ENCODE measurements at regions not wholly inside any gene's neighbourhood (a gene's known extent, or its start where the extent isn't known, plus 50 kb on each side); places are given as distances from the start of the nearest gene placed in this dataset.

DNA sequence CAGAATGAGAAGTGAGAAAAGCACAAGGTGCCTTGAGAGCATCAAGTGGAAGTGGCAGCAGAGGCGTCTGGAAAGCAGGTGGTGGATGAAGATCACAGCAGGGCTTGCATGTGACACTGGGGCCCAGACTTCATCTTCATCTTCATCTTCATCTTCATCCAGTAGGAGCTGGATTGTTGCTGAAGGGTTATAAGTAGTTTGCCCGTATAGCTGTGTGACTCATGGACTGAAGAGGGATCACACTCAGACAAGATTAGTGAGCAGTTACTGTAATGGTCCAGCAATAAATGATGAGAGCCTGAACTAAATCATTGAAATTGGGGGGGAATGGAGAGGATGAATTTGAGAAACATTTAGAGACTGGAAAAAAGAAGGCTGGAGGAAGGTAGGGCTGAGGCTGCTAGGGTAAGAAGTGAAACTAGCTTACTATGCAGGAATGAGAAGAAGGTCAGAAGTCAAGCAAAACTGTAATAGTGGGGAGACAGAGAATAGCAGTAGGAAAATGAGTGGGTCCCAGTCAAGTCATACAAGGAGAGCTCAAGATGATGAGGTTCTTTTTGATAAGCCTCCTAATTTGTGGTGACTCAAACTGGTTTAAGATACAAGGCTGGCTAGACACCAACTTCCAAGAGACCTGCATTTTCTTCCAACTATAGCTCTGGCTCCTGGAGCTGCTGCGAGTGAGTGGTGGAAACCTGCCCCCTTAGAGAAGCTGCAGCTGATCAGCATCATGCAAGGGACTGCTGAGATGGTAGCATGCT is 92.3 kb upstream of the BEND6 start:
- Mint-ChIP-seq H3K4me1 (peaks cover 37% of the 10 kb centered on the region), H3K4me3 (no peak overlapping the region)

More for the DNA sequence above, 92.3 kb upstream of the BEND6 start:
- H3K36me3 ChIP-seq (ENCODE audit: insufficient read depth) = no peaks in the 10 kb centered on the region
- H3K4me2 ChIP-seq = no peak overlapping the region
- Mint-ChIP-seq H3K27ac (no peak overlapping the region), H3K36me3 (ENCODE audit: low read depth) (no peaks in the 10 kb centered on the region), H3K27me3 (ENCODE audit: insufficient read depth, low read depth, poor library complexity) (peaks cover 4% of the 10 kb centered on the region), H3K9me3 (no peaks in the 10 kb centered on the region)
- H3K4me3 ChIP-seq = no peak overlapping the region
- DNase-seq (ENCODE audit: low spot score) = no peak
- no peak overlapping the region for H3K27ac ChIP-seq (ENCODE audit: low read depth)
- ATAC-seq = no peak
- H3K9me2 ChIP-seq (ENCODE audit: insufficient read depth) = no peaks in the 10 kb centered on the region
- no peaks in the 10 kb centered on the region for H3K27me3 ChIP-seq (ENCODE audit: insufficient read depth)
- no peak overlapping the region for H2AFZ ChIP-seq
- H3K4me1 ChIP-seq (ENCODE audit: insufficient read depth) = peaks cover 18% of the 10 kb centered on the region
- no peak for TF ChIP-seq JUNB (IDR thresholded peaks at IDR 0.05; ENCODE audit: unreplicated experiment)
- no peak for TF ChIP-seq POLR2AphosphoS5 (IDR thresholded peaks at IDR 0.05; ENCODE audit: low read depth)
- TF ChIP-seq, protein P1, sequence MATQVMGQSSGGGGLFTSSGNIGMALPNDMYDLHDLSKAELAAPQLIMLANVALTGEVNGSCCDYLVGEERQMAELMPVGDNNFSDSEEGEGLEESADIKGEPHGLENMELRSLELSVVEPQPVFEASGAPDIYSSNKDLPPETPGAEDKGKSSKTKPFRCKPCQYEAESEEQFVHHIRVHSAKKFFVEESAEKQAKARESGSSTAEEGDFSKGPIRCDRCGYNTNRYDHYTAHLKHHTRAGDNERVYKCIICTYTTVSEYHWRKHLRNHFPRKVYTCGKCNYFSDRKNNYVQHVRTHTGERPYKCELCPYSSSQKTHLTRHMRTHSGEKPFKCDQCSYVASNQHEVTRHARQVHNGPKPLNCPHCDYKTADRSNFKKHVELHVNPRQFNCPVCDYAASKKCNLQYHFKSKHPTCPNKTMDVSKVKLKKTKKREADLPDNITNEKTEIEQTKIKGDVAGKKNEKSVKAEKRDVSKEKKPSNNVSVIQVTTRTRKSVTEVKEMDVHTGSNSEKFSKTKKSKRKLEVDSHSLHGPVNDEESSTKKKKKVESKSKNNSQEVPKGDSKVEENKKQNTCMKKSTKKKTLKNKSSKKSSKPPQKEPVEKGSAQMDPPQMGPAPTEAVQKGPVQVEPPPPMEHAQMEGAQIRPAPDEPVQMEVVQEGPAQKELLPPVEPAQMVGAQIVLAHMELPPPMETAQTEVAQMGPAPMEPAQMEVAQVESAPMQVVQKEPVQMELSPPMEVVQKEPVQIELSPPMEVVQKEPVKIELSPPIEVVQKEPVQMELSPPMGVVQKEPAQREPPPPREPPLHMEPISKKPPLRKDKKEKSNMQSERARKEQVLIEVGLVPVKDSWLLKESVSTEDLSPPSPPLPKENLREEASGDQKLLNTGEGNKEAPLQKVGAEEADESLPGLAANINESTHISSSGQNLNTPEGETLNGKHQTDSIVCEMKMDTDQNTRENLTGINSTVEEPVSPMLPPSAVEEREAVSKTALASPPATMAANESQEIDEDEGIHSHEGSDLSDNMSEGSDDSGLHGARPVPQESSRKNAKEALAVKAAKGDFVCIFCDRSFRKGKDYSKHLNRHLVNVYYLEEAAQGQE (IDR thresholded peaks at IDR 0.05; ENCODE audit: unreplicated experiment) = no peak
- TF ChIP-seq, protein P2, sequence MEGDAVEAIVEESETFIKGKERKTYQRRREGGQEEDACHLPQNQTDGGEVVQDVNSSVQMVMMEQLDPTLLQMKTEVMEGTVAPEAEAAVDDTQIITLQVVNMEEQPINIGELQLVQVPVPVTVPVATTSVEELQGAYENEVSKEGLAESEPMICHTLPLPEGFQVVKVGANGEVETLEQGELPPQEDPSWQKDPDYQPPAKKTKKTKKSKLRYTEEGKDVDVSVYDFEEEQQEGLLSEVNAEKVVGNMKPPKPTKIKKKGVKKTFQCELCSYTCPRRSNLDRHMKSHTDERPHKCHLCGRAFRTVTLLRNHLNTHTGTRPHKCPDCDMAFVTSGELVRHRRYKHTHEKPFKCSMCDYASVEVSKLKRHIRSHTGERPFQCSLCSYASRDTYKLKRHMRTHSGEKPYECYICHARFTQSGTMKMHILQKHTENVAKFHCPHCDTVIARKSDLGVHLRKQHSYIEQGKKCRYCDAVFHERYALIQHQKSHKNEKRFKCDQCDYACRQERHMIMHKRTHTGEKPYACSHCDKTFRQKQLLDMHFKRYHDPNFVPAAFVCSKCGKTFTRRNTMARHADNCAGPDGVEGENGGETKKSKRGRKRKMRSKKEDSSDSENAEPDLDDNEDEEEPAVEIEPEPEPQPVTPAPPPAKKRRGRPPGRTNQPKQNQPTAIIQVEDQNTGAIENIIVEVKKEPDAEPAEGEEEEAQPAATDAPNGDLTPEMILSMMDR (conservative IDR thresholded peaks at IDR 0.05; ENCODE audit: low read depth in 2 of 2) = no peak
- TF ChIP-seq, protein P3, sequence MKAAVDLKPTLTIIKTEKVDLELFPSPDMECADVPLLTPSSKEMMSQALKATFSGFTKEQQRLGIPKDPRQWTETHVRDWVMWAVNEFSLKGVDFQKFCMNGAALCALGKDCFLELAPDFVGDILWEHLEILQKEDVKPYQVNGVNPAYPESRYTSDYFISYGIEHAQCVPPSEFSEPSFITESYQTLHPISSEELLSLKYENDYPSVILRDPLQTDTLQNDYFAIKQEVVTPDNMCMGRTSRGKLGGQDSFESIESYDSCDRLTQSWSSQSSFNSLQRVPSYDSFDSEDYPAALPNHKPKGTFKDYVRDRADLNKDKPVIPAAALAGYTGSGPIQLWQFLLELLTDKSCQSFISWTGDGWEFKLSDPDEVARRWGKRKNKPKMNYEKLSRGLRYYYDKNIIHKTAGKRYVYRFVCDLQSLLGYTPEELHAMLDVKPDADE (IDR thresholded peaks at IDR 0.05) = no peak
- no peak for TF ChIP-seq NANOG (IDR thresholded peaks at IDR 0.05; ENCODE audit: borderline replicate concordance)
- TF ChIP-seq ZNF114 (CRISPR knock-in tag; IDR thresholded peaks at IDR 0.05) = no peak
- TF ChIP-seq CREB1 (CRISPR knock-in tag; IDR thresholded peaks at IDR 0.05; ENCODE audit: low read depth) = no peak
- no peak for TF ChIP-seq STAT1 (IDR thresholded peaks at IDR 0.05; ENCODE audit: unreplicated experiment)
- no peaks in the 10 kb centered on the region for H3F3A ChIP-seq (replicated peaks; ENCODE audit: low read depth)
- H4K20me1 ChIP-seq (replicated peaks; ENCODE audit: insufficient read depth) = no peaks in the 10 kb centered on the region
- no peaks in the 10 kb centered on the region for H3K79me2 ChIP-seq (replicated peaks; ENCODE audit: insufficient read depth)

All from GM23338 (cell line).